ENCODE measurements at regions not wholly inside any gene's neighbourhood (a gene's known extent, or its start where the extent isn't known, plus 50 kb on each side); places are given as distances from the start of the nearest gene placed in this dataset.

DNA sequence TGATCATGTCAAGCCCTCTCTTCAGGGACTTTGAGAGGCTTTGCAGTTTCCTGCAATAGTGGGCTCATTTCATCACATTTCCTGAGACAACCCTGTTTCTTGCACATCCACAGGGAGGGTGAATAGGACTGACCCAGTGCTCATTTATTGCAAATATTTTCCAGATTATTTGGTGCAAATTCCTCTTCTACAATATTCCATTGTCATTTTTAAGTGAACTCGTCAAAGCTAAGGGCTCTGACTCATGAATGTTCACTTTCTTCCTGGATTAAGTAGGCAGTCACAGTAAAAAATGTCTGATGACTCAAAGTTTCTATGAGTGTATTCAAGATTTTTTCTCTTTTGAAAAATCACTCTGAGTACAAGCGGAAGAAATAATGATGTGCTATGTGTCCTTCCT, 225.5 kb upstream of the GALNT5 start:
- TF ChIP-seq, protein P1, sequence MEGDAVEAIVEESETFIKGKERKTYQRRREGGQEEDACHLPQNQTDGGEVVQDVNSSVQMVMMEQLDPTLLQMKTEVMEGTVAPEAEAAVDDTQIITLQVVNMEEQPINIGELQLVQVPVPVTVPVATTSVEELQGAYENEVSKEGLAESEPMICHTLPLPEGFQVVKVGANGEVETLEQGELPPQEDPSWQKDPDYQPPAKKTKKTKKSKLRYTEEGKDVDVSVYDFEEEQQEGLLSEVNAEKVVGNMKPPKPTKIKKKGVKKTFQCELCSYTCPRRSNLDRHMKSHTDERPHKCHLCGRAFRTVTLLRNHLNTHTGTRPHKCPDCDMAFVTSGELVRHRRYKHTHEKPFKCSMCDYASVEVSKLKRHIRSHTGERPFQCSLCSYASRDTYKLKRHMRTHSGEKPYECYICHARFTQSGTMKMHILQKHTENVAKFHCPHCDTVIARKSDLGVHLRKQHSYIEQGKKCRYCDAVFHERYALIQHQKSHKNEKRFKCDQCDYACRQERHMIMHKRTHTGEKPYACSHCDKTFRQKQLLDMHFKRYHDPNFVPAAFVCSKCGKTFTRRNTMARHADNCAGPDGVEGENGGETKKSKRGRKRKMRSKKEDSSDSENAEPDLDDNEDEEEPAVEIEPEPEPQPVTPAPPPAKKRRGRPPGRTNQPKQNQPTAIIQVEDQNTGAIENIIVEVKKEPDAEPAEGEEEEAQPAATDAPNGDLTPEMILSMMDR (IDR thresholded peaks at IDR 0.05; ENCODE audit: low read depth, low read length), result no peak
- TF ChIP-seq EZH2phosphoT487 (IDR thresholded peaks at IDR 0.05; ENCODE audit: low read depth), result no peak
